ENCODE measurements at regions not wholly inside any gene's neighbourhood (a gene's known extent, or its start where the extent isn't known, plus 50 kb on each side); places are given as distances from the start of the nearest gene placed in this dataset.

GRCh38 chr13:63605962-63606361, 2190.3 kb upstream of the PCDH20 start:
- Histone ChIP-seq H3K27me3 (ENCODE audit: control insufficient read depth in 2 of 2, insufficient read depth in 2 of 2, low read length in 2 of 2) (no peaks in the 10 kb centered on the region), H3K79me2 (ENCODE audit: control insufficient read depth, insufficient read depth, low read length) (no peaks in the 10 kb centered on the region), H4K20me1 (replicated peaks; ENCODE audit: control insufficient read depth, extremely low read depth, insufficient read depth, low read length) (no peaks in the 10 kb centered on the region), H3K27ac (ENCODE audit: insufficient read depth, low read depth, low read length) (no peak overlapping the region), H3K9ac (replicated peaks; ENCODE audit: extremely low read depth, insufficient read depth, low read length) (no peak overlapping the region), H3K9me1 (replicated peaks; ENCODE audit: control insufficient read depth, extremely low read depth, insufficient read depth, low read length) (no peaks in the 10 kb centered on the region), H3K4me2 (ENCODE audit: insufficient read depth, low read length) (no peak overlapping the region), H3K4me1 (ENCODE audit: control insufficient read depth, extremely low read depth, insufficient read depth, low read length) (no peaks in the 10 kb centered on the region), H3K4me3 (replicated peaks in 1 of 3; ENCODE audit: insufficient read depth in 1 of 3, low read depth in 1 of 3, low read length in 3 of 3) (no peak overlapping the region), H3K36me3 (ENCODE audit: control insufficient read depth in 2 of 2, extremely low read depth in 1 of 2, insufficient read depth in 2 of 2, low read length in 2 of 2) (no peaks in the 10 kb centered on the region), H2AFZ (ENCODE audit: low read depth, low read length) (no peak overlapping the region), H3K9me3 (replicated peaks; ENCODE audit: control insufficient read depth, insufficient read depth, low read length) (no peaks in the 10 kb centered on the region)
- ChIA-PET POLR2A (no interaction called here), CTCF (no interaction called here)
- TF ChIP-seq JUN (IDR thresholded peaks at IDR 0.05; ENCODE audit: borderline replicate concordance, insufficient read depth, insufficient read length, low read depth) (no peak), POLR2AphosphoS5 (IDR thresholded peaks at IDR 0.05; ENCODE audit: insufficient read depth, low read depth, low read length) (no peak), CTCF (IDR thresholded peaks at IDR 0.05; ENCODE audit: extremely low read depth in 1 of 2, insufficient read depth in 1 of 2, low read depth in 1 of 2, low read length in 2 of 2) (no peak), GATA2 (IDR thresholded peaks at IDR 0.05; ENCODE audit: insufficient read depth, insufficient read length, low read depth, low read length) (no peak), MAX (IDR thresholded peaks at IDR 0.05; ENCODE audit: insufficient read depth, insufficient read length) (no peak), EZH2 (IDR thresholded peaks at IDR 0.05; ENCODE audit: borderline replicate concordance, low read depth, low read length, severe bottlenecking) (no peak), MYC (IDR thresholded peaks at IDR 0.05; ENCODE audit: low read depth, low read length) (no peak), POLR2A (IDR thresholded peaks at IDR 0.05; ENCODE audit: low read depth, low read length) (no peak)
- dilution Hi-C loops (cut with MboI; ENCODE audit: extremely low pct_ligation_motif_present, low sequenced_read_pairs) (no loop called here), intact Hi-C loops (cut with micrococcal nuclease) (no loop called here)
- no peak for FAIRE-seq
- no peak for DNase-seq (ENCODE audit: low read depth, low spot score)
- no TSS peak for BruUV-seq (replicated peaks)

Measured in endothelial cell of umbilical vein (primary cell).